ENCODE measurements at regions not wholly inside any gene's neighbourhood (a gene's known extent, or its start where the extent isn't known, plus 50 kb on each side); places are given as distances from the start of the nearest gene placed in this dataset.

DNA sequence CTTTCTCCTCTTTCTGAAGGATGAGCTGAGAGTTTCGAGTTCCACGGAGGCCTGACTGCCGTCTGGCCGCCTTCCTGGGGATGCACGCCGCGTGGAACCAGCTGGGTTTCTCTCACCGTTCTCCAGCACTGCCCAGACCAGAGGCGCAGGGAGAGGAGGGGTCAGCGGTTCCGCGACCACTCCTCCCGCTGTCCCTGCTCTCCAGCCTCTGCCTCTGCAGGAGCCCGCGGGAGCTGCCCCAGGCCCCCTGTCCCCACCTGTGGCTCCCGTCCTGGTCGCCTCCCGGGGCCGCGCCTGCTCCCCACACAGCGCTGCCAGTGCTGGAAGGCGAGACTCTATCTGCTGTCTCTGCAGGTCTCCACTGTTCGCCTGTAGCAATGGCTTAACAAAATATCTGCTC lies 106.8 kb upstream of the AFDN start:
- no peak overlapping the region for H3K23ac ChIP-seq (ENCODE audit: low read depth, low read length)
- WGBS, 2 experiments (ENCODE audit: extremely low coverage in 2 of 2, insufficient read length in 1 of 2): 44% methylated on average over 6 of the region's 23 CpGs; no CpG with 5 or more reads in 1 of the 2 experiments
- dilution Hi-C loops (cut with HindIII; ENCODE audit: low sequenced_read_pairs, unreplicated experiment): no loop called here

More for the DNA sequence above, 106.8 kb upstream of the AFDN start:
- Histone ChIP-seq H3K79me1 (ENCODE audit: low read depth in 1 of 2, low read length in 2 of 2) (no peaks in the 10 kb centered on the region), H2AK5ac (ENCODE audit: low read depth, low read length) (no peak overlapping the region), H2AFZ (replicated peaks; ENCODE audit: low read length, poor library complexity) (no peak overlapping the region), H3K9me1 (ENCODE audit: insufficient read depth, low read length) (no peaks in the 10 kb centered on the region), H3K18ac (ENCODE audit: low read depth, low read length) (no peak overlapping the region), H2BK5ac (ENCODE audit: low read depth, low read length, poor library complexity, severe bottlenecking) (no peak overlapping the region), H3K4me2 (ENCODE audit: low read depth, low read length) (no peak overlapping the region), H3K14ac (replicated peaks; ENCODE audit: low read depth, low read length) (no peak overlapping the region), H4K20me1 (ENCODE audit: insufficient read depth, low read length) (no peaks in the 10 kb centered on the region), H3K36me3 (ENCODE audit: control insufficient read depth, insufficient read depth, low read length) (no peaks in the 10 kb centered on the region), H2BK15ac (ENCODE audit: low read depth, low read length) (no peak overlapping the region), H2BK120ac (ENCODE audit: low read depth, low read length) (no peak overlapping the region), H4K91ac (ENCODE audit: insufficient read depth, low read depth, low read length) (no peak overlapping the region), H2AK9ac (replicated peaks; ENCODE audit: low read depth, low read length, poor library complexity) (no peak overlapping the region), H2BK20ac (ENCODE audit: low read depth, low read length) (no peak overlapping the region), H4K8ac (ENCODE audit: low read depth in 2 of 2, low read length in 2 of 2) (no peak overlapping the region), H3K4ac (ENCODE audit: low read depth, low read length) (no peak overlapping the region), H4K5ac (ENCODE audit: low read depth, low read length) (no peak overlapping the region), H3K27ac (ENCODE audit: insufficient read depth, low read length) (no peak overlapping the region), H3K27me3 (ENCODE audit: control insufficient read depth, insufficient read depth, low read length) (no peaks in the 10 kb centered on the region), H3K9ac (ENCODE audit: low read depth, low read length) (no peak overlapping the region), H3K4me3 (ENCODE audit: insufficient read depth, low read depth, low read length) (no peak overlapping the region), H3K9me3 (ENCODE audit: control insufficient read depth, insufficient read depth, low read length) (peaks cover 37% of the 10 kb centered on the region), H3K56ac (ENCODE audit: extremely low read depth, insufficient read depth, low read length) (no peak overlapping the region), H3K4me1 (ENCODE audit: control insufficient read depth, insufficient read depth, low read length) (no peaks in the 10 kb centered on the region)
- ChIA-PET POLR2A (ENCODE audit: unreplicated experiment) (no interaction called here), CTCF (no interaction called here)
- no peak for TF ChIP-seq BHLHE40 (IDR thresholded peaks at IDR 0.05; ENCODE audit: low read depth, low read length)
- intact Hi-C loops (cut with micrococcal nuclease): no loop called here
- no peak for ATAC-seq (ENCODE audit: low read depth)
- no TSS peak for BruUV-seq (replicated peaks)
- DNase-seq: no peak
- in situ Hi-C loops (cut with MboI; ENCODE audit: low sequenced_read_pairs): no loop called here

All from IMR-90 (cell line).